Transverse colon (tissue), 4 donors: ENCODE measurements at regions not wholly inside any gene's neighbourhood (a gene's known extent, or its start where the extent isn't known, plus 50 kb on each side); places are given as distances from the start of the nearest gene placed in this dataset.

Experiments
- DNase-seq: peaks from one replicate; pipeline ENCODE4 v3.0.0-alpha.2; 2019
- H3K27ac ChIP-seq, 4 donors: fragments of 200-600 bp; sonication (generic); 2 replicates each; pipeline ENCODE4 v1.5.1; 2016 to 2018; ENCODE audit warnings: inconsistent platforms in 4 of 4
- H3K27me3 ChIP-seq: fragments of 200-600 bp; sonication (generic); 2 replicates; pipeline ENCODE4 v1.5.1; 2017; ENCODE audit warnings: inconsistent platforms
- H3K36me3 ChIP-seq, 4 donors: fragments of 200-600 bp; sonication (generic); 2 replicates each; pipeline ENCODE4 v1.5.1; 2017 to 2019; ENCODE audit warnings: inconsistent platforms in 4 of 4
- H3K4me1 ChIP-seq, 4 donors: fragments of 200-600 bp; sonication (generic); 2 replicates each; pipeline ENCODE4 v1.5.1; 2017 to 2020; ENCODE audit warnings: inconsistent platforms in 4 of 4
- H3K4me3 ChIP-seq, 4 donors: fragments of 200-600 bp; sonication (generic); 1 replicate in 1 of 4; 2 replicates in 3 of 4; pipeline versions ENCODE4 v1.5.1 to v1.6.1; 2017 to 2019; ENCODE audit warnings: inconsistent platforms in 4 of 4
- H3K9me3 ChIP-seq, 2 donors: fragments of 200-600 bp; sonication (generic); 2 replicates each; pipeline ENCODE4 v1.5.1; 2017 to 2019; ENCODE audit warnings: inconsistent platforms in 2 of 2
- CTCF ChIP-seq, 5 experiments: fragments of 200-600 bp in 3 of 5; fragments of 450-650 bp in 2 of 5; sonication (generic) in 3 of 5; IDR thresholded peaks; 1 replicate in 2 of 5; 2 replicates in 3 of 5; pipeline ENCODE4 v1.5.1; 2016 to 2017; ENCODE audit warnings: antibody characterized with exemption in 5 of 5, inconsistent platforms in 3 of 5, mild to moderate bottlenecking in 2 of 5, moderate library complexity in 1 of 5
- EP300 ChIP-seq: sonication (generic); formaldehyde crosslinking; IDR thresholded peaks from one replicate; pipeline ENCODE4 v1.6.1; 2017; ENCODE audit warnings: antibody characterized with exemption, low read depth
- POLR2A ChIP-seq: fragments of 450-650 bp; IDR thresholded peaks from one replicate; pipeline ENCODE4 v1.6.1; 2016; ENCODE audit warnings: antibody characterized with exemption, mild to moderate bottlenecking, moderate library complexity
- POLR2AphosphoS5 ChIP-seq, 3 donors: sonication (generic); formaldehyde crosslinking; IDR thresholded peaks; one replicate each; pipeline ENCODE4 v1.6.1; 2016; ENCODE audit warnings: antibody characterized with exemption in 3 of 3
- WGBS, 2 donors: methylation state at CpG; one replicate each; pipeline ENCODE4 v1.1.5; 2018; ENCODE audit warnings: low coverage in 1 of 2; 5-methylcytosine and 5-hydroxymethylcytosine counted together
- in situ Hi-C, 4 donors: fragments of 200-750 bp; cut with MboI; loops; one replicate each; pipeline versions ENCODE4 v1.15.0 to v1.15.1; 2017; ENCODE audit warnings: low sequenced_read_pairs in 3 of 4, low pct_ligation_motif_present in 1 of 4, low pct_unique_long_range_greater_than_20kb in 1 of 4
- intact Hi-C: fragments of 100-400 bp; cut with DNase I; formaldehyde crosslinking; loops from one replicate; pipeline ENCODE4 v1.15.1; 2023; ENCODE audit warnings: low total_unique reads

GRCh38 chr5:52255308-52255707 is 532.4 kb upstream of the ITGA1 start:
- intact Hi-C loops = no loop called here
- TF ChIP-seq CTCF (IDR thresholded peaks at IDR 0.05) (no peak), EP300 (no peak), POLR2A (no peak)
- Histone ChIP-seq H3K4me1 (no peaks in the 10 kb centered on the region), H3K27ac (no peak overlapping the region), H3K27me3 (no peaks in the 10 kb centered on the region), H3K4me3 (no peak overlapping the region), H3K9me3 (no peaks in the 10 kb centered on the region), H3K36me3 (no peaks in the 10 kb centered on the region)
- in situ Hi-C loops = no loop called here
- 68 to 75% methylated on average over 4 of the region's 4 CpGs for WGBS, 2 donors
- DNase-seq = no peak

- intact Hi-C loops = no loop called here
- Histone ChIP-seq H3K4me1 (no peaks in the 10 kb centered on the region), H3K9me3 (no peaks in the 10 kb centered on the region), H3K27me3 (no peaks in the 10 kb centered on the region), H3K27ac (no peak overlapping the region), H3K4me3 (no peak overlapping the region), H3K36me3 (no peaks in the 10 kb centered on the region)
- TF ChIP-seq CTCF (IDR thresholded peaks at IDR 0.05) (no peak), POLR2A (no peak), POLR2AphosphoS5 (IDR thresholded peaks at IDR 0.05) (no peak), EP300 (no peak)
- in situ Hi-C loops = no loop called here
- no peak for DNase-seq
- WGBS, 2 donors = 61 to 71% methylated on average over 3 of the region's 3 CpGs
Observed at GRCh38 chr5:52262844-52263243, 524.9 kb upstream of the ITGA1 start.

GRCh38 chr5:52269401-52269800 is 518.3 kb upstream of the ITGA1 start:
- Histone ChIP-seq H3K9me3 (no peaks in the 10 kb centered on the region), H3K27me3 (no peaks in the 10 kb centered on the region), H3K4me3 (no peak overlapping the region), H3K36me3 (no peaks in the 10 kb centered on the region), H3K27ac (no peak overlapping the region), H3K4me1 (no peaks in the 10 kb centered on the region)
- intact Hi-C loops = no loop called here
- 0 to 39% methylated on average over 1 of the region's 1 CpG for WGBS, 2 donors
- DNase-seq = no peak
- TF ChIP-seq EP300 = no peak
- no peak for TF ChIP-seq POLR2AphosphoS5 (IDR thresholded peaks at IDR 0.05)
- TF ChIP-seq CTCF (IDR thresholded peaks at IDR 0.05) = no peak
- TF ChIP-seq POLR2A = no peak
- in situ Hi-C loops = no loop called here

GRCh38 chr5:52269859-52270258 is 517.9 kb upstream of the ITGA1 start:
- no peaks in the 10 kb centered on the region for H3K27me3 ChIP-seq

More at GRCh38 chr5:52269859-52270258, 517.9 kb upstream of the ITGA1 start:
- H3K4me3 ChIP-seq = no peak overlapping the region
- TF ChIP-seq POLR2A (no peak), POLR2AphosphoS5 (IDR thresholded peaks at IDR 0.05) (no peak), EP300 (no peak), CTCF (IDR thresholded peaks at IDR 0.05) (no peak)
- WGBS, 2 donors = 42 to 43% methylated on average over 4 of the region's 4 CpGs
- H3K4me1 ChIP-seq = no peaks in the 10 kb centered on the region
- no peaks in the 10 kb centered on the region for H3K9me3 ChIP-seq
- no peak for DNase-seq
- no peak overlapping the region for H3K27ac ChIP-seq
- intact Hi-C loops = no loop called here
- in situ Hi-C loops = no loop called here
- H3K36me3 ChIP-seq = no peaks in the 10 kb centered on the region
